ENCODE measurements at regions not wholly inside any gene's neighbourhood (a gene's known extent, or its start where the extent isn't known, plus 50 kb on each side); places are given as distances from the start of the nearest gene placed in this dataset.

DNA sequence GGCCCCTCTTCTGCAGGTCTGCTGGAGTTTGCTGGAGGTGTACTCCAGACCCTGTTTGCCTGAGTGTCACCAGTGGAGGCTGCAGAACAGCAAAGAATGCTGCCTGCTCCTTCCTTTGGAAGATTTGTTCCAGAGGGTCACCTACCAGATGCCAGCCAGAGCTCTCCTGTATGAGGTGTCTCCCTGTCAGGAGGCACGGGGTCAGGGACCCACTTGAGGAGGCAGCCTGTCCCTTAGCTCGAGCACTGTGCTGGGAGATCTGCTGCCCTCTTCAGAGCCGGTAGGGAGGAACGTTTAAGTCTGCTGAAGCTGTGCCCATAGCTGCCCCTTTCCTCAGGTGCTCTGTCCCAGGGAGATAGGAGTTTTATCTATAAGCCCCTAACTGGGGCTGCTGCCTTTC lies 207.9 kb downstream of the FAT3 start:
- no peak for DNase-seq (ENCODE audit: low read depth)
- no peak overlapping the region for H3K4me3 ChIP-seq (ENCODE audit: low read depth, low read length)
- TF ChIP-seq, protein P1, sequence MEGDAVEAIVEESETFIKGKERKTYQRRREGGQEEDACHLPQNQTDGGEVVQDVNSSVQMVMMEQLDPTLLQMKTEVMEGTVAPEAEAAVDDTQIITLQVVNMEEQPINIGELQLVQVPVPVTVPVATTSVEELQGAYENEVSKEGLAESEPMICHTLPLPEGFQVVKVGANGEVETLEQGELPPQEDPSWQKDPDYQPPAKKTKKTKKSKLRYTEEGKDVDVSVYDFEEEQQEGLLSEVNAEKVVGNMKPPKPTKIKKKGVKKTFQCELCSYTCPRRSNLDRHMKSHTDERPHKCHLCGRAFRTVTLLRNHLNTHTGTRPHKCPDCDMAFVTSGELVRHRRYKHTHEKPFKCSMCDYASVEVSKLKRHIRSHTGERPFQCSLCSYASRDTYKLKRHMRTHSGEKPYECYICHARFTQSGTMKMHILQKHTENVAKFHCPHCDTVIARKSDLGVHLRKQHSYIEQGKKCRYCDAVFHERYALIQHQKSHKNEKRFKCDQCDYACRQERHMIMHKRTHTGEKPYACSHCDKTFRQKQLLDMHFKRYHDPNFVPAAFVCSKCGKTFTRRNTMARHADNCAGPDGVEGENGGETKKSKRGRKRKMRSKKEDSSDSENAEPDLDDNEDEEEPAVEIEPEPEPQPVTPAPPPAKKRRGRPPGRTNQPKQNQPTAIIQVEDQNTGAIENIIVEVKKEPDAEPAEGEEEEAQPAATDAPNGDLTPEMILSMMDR (conservative IDR thresholded peaks at IDR 0.05; ENCODE audit: low read depth, low read length), result no peak

DNA sequence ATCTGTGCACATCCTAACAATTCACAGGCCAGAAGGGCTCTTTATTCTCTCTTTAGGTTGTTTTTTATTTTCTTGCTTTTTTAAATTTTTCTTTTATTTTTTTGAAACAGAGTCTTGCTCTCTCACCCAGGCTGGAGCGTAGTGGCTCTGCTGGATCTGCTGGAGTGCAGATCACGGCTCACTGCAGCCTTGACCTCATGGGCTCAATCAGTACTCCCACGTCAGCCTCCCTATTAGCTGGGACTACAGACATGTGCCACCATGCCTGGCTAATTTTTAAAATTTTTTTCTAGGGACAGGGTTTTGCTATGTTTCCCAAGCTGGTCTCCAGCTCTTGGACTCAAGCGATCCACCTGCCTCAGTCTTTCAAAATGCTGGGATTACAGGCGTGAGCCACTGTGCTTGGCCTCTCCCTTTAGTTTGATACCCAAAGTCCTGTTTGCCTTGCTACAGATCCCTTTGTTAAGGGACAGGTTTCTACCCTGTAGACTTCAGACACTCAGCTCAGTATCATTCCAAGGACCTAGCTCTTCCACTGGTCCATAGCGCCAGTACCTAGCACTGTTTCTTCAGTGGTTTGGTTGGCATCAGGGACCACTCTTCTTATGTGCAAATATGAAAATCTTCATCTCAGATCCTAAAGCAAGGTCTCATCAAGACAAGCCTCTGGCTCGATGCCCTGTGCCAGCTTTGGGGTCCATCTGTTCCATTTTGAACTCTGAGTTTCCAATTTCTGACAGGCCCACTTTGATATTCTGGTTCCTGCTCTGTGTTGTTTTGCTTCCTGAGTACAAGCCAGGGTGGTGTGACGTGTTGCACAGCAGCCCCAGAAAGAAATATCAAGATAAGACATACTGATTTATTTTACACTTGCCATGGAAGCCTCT lies 211.7 kb downstream of the FAT3 start:
- TF ChIP-seq, protein P1 (conservative IDR thresholded peaks at IDR 0.05; ENCODE audit: low read depth, low read length), result no peak
- no peak overlapping the region for H3K4me3 ChIP-seq (ENCODE audit: low read depth, low read length)
- no peak for DNase-seq (ENCODE audit: low read depth)

DNA sequence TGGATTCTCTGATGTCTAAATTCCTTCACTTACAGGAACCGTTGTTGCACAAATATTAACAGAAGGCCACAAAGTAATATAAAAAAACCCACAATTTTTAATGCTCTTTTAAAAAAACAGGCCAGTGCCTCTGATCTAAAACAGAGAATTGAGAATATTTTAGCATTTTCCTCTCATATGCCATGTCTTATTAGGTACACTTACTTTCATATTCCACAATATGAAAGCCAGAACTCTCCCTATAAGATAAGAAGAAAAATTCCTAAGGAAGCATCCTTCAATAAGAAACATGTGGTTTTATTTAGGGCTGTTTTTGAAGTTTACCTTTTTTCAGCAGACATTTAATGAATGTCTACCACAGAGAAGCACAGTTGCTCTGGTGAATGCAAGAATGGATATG lies 214.5 kb downstream of the FAT3 start:
- TF ChIP-seq, protein P1 (conservative IDR thresholded peaks at IDR 0.05; ENCODE audit: low read depth, low read length), result no peak
- H3K4me3 ChIP-seq (ENCODE audit: low read depth, low read length), result no peak overlapping the region
- no peak for DNase-seq (ENCODE audit: low read depth)

DNA sequence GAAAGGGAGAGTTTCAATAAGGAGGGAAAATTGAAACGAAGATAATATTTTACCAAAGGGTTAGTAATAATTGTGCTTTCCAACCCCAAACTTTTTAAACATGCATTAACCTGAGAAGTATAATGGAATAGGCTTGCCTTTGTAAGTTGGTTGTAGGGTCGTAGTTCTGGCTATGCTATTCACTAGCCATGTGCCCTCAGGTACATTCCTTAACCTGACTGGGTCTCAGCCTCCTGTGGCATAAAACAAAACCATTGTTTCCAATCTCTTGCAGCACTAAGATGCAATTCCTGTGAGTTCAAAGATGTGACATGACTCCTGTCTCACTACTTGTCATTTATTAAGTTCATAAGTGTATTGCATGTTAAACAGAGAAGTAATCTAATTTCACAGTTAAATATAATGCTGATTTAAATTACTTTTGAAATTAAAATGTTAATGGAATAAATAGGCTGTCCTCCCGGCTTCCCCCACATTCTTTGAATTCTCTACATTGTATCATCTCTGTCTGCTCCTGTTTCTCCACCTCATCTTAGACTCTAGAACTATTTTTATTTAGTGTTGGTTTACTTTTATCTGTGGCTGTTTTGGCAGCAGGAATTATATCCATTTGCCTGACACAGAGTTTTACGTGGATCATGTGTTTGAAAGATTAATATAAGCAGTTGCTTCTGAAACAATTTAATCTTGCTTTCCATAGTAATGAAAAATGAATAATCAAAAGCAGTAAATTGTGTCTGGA lies 216.3 kb downstream of the FAT3 start:
- TF ChIP-seq, protein P1 (conservative IDR thresholded peaks at IDR 0.05; ENCODE audit: low read depth, low read length), result no peak
- no peak overlapping the region for H3K4me3 ChIP-seq (ENCODE audit: low read depth, low read length)
- peak; percentile 4 for DNase-seq (ENCODE audit: low read depth)

DNA sequence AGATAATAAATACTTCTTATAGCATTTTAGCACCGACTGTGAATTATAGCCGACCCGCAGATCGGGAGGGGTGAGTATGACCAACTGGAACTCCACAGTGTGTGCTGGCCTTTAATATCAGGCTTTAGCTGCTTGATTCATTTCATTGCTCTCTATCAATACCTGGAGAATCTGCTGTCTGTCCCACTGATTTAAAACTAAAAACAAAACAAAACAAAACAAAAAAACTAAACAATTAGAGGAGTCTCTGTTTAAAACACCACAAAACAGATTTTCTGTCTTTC lies 216.8 kb downstream of the FAT3 start:
- no peak for DNase-seq (ENCODE audit: low read depth)

DNA sequence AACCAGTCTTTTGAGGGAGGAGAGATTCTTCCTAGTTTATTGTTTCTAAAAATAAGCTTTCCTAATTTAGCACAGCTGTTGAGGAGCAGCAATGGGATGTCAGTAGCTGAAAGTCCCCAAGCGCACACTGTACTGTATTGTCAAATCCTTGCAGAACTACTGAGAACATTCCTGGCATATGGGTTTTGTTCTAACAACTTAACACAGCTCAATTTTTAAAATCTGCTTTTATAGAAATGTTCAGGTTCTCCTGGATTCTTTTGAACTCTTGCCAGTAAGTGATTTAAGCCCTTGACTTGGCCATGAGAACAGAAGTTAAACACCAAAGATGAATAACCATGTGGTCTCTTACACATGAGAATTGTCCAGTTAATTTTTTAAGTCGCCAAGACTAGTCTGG lies 218.6 kb downstream of the FAT3 start:
- DNase-seq (ENCODE audit: low read depth), result no peak
- TF ChIP-seq, protein P1 (conservative IDR thresholded peaks at IDR 0.05; ENCODE audit: low read depth, low read length), result no peak
- no peak overlapping the region for H3K4me3 ChIP-seq (ENCODE audit: low read depth, low read length)

More for the DNA sequence above, 216.8 kb downstream of the FAT3 start:
- no peak overlapping the region for H3K4me3 ChIP-seq (ENCODE audit: low read depth, low read length)
- TF ChIP-seq, protein P1 (conservative IDR thresholded peaks at IDR 0.05; ENCODE audit: low read depth, low read length), result no peak

All from choroid plexus epithelial cell (primary cell).